Right atrium auricular region (tissue), 2 donors: ENCODE measurements at regions not wholly inside any gene's neighbourhood (a gene's known extent, or its start where the extent isn't known, plus 50 kb on each side); places are given as distances from the start of the nearest gene placed in this dataset.

Experiments
- DNase-seq: peaks from one replicate; pipeline ENCODE4 v3.0.0-alpha.2; 2019; ENCODE audit warnings: low spot score
- H3K27ac ChIP-seq, 2 donors: fragments of 200-600 bp; sonication (generic); 1 replicate in 1 of 2; 2 replicates in 1 of 2; pipeline ENCODE4 v1.5.1; 2016 to 2019
- H3K27me3 ChIP-seq, 2 donors: fragments of 200-600 bp; sonication (generic); one replicate each; pipeline versions ENCODE4 v1.5.1 to v1.6.0; 2017 to 2019
- H3K36me3 ChIP-seq: fragments of 200-600 bp; sonication (generic); one replicate; pipeline ENCODE4 v1.5.1; 2016
- H3K4me1 ChIP-seq, 2 donors: fragments of 200-600 bp; sonication (generic); one replicate each; pipeline versions ENCODE4 v1.5.1 to v1.6.0; 2017 to 2019
- H3K4me3 ChIP-seq, 2 donors: fragments of 200-600 bp; sonication (generic); 1 replicate in 1 of 2; 2 replicates in 1 of 2; pipeline ENCODE4 v1.5.1; 2017 to 2019; ENCODE audit warnings: mild to moderate bottlenecking in 1 of 2, moderate library complexity in 1 of 2
- H3K9me3 ChIP-seq, 2 donors: fragments of 200-600 bp; sonication (generic); one replicate each; pipeline ENCODE4 v1.5.1; 2019
- CTCF ChIP-seq, 2 donors: fragments of 200-600 bp; sonication (generic); IDR thresholded peaks; one replicate each; pipeline ENCODE4 v1.5.1; 2019; ENCODE audit warnings: antibody characterized with exemption in 2 of 2

DNA sequence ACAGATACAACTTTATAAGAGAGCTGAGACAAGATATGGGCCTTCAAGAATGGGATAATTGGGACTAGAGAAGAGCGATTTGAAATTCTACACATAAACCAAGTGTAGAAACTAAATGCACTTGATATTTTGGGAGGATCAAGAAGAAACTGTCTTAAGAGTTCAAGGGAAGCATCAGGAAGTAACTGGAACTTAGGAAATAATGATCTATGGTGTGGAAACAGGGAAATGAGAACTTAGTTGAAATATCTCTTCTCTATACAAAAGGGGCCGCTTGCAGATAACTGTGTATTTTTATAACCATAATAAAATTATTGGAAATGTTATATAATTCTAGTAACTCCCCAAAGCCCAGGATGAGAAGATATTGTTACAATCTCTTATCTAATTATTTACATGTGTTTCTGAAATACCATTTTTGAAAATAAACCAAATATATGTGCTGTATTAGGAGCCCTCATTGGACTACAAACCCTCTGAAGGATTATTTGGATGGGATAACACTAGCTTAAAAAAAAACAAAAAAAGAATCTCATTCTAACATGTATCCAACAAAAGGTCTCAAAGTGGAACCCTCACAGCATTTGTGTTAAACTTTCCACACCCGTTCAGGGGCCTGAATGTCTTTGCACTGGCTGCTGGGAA, 84.7 kb upstream of the FLRT2 start:
- H3K36me3 ChIP-seq: no peaks in the 10 kb centered on the region
- no peak overlapping the region for H3K4me3 ChIP-seq
- H3K27ac ChIP-seq: no peak overlapping the region
- no peaks in the 10 kb centered on the region for H3K27me3 ChIP-seq
- TF ChIP-seq CTCF (IDR thresholded peaks at IDR 0.05): no peak
- H3K9me3 ChIP-seq: no peaks in the 10 kb centered on the region
- H3K4me1 ChIP-seq: peaks cover 0 to 3% of the 10 kb centered on the region in 2 donors
- DNase-seq: no peak

DNA sequence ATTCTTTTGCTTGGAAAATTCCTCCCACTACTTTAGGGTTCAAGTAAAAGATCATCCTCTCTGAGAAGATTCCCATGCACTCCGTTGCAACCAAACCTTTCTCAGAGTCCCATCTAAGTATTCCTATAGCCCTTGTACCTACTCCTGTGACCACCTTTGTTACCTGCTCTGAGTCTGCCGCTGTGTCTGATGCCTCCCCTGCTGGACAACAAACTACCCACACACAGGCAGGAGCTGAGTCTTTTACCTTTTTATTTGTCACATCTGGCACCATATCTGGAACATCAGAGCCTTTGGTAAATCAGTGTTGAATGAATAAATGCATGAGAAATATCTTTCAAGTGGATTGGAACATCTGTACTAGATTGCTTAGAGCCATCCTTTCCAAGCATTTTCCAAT, 82.1 kb upstream of the FLRT2 start:
- DNase-seq: no peak
- TF ChIP-seq CTCF (IDR thresholded peaks at IDR 0.05): no peak
- H3K9me3 ChIP-seq: no peaks in the 10 kb centered on the region
- no peak overlapping the region for H3K4me3 ChIP-seq
- H3K27ac ChIP-seq: no peak overlapping the region
- H3K4me1 ChIP-seq: no peaks in the 10 kb centered on the region
- no peaks in the 10 kb centered on the region for H3K36me3 ChIP-seq
- no peaks in the 10 kb centered on the region for H3K27me3 ChIP-seq

DNA sequence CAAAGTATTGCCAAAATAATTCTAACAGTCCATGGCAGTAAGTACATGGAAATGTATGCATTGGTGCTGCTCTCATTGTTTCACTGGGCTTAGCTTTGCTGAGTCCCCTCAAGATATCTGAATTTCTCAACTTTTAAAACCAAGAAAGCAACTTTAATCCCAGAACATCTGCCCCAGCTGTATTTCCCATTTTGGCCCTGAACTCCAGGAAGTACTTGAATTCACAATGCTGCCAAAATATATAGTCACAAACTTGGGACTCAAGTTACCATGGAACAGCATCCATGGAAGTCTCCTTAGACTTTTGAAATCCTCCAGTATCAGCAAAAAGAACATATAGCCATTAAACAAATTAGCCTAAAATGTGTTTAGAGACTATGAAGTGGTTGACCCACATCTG, 78.5 kb upstream of the FLRT2 start:
- no peak overlapping the region for H3K27ac ChIP-seq
- no peak for DNase-seq
- H3K36me3 ChIP-seq: no peaks in the 10 kb centered on the region
- TF ChIP-seq CTCF (IDR thresholded peaks at IDR 0.05): no peak
- no peaks in the 10 kb centered on the region for H3K4me1 ChIP-seq
- H3K27me3 ChIP-seq: no peaks in the 10 kb centered on the region
- no peak overlapping the region for H3K4me3 ChIP-seq
- H3K9me3 ChIP-seq: no peaks in the 10 kb centered on the region

GRCh38 chr14:85453401-85454225, 76.3 kb upstream of the FLRT2 start:
- Histone ChIP-seq H3K27me3 (no peaks in the 10 kb centered on the region), H3K9me3 (no peaks in the 10 kb centered on the region), H3K4me1 (no peaks in the 10 kb centered on the region), H3K4me3 (no peak overlapping the region), H3K36me3 (no peaks in the 10 kb centered on the region), H3K27ac (no peak overlapping the region)
- DNase-seq: no peak
- no peak for TF ChIP-seq CTCF (IDR thresholded peaks at IDR 0.05)

DNA sequence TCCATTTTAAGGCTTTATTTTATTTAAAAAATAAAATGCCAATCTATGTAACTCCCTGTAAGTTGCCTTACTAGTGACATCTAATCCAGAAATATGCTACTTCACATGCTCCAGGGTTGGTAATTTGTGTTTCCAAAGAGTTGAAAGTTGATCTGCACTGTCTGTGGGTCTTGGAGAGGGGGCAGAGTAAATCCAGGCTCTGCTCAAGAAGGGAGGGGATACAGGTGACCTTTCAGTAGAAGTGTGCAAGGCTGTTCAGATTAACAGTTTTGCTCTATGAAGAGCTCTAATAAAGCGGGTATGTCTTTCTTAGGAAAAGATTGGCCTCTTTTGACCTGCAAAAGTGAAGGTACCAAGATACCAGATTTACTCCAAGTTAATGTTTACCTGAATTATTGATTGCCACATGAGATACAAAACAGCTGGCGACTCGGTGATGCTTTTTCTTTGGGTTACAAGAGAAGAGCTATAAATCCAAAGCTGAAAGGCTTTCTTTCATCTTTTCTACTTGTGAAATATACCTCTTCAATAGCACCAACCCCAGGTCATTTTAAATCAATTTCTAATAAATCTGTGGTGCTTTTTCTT, 75.6 kb upstream of the FLRT2 start:
- no peak overlapping the region for H3K27ac ChIP-seq
- no peak for TF ChIP-seq CTCF (IDR thresholded peaks at IDR 0.05)
- no peaks in the 10 kb centered on the region for H3K27me3 ChIP-seq
- H3K9me3 ChIP-seq: no peaks in the 10 kb centered on the region
- no peak for DNase-seq
- no peaks in the 10 kb centered on the region for H3K4me1 ChIP-seq
- H3K36me3 ChIP-seq: no peaks in the 10 kb centered on the region
- H3K4me3 ChIP-seq: no peak overlapping the region
